ENCODE measurements at regions not wholly inside any gene's neighbourhood (a gene's known extent, or its start where the extent isn't known, plus 50 kb on each side); places are given as distances from the start of the nearest gene placed in this dataset.

- TF ChIP-seq CTCF (IDR thresholded peaks at IDR 0.05) (no peak), EP300 (IDR thresholded peaks at IDR 0.05) (no peak), POLR2A (IDR thresholded peaks at IDR 0.05; ENCODE audit: low read depth) (no peak)
These were observed 351.5 kb upstream of the AUTS2 start for GRCh38 chr7:69246758-69247157.

Measured in esophagus muscularis mucosa (tissue), 4 donors.